HFFc6 (cell line): ENCODE measurements at regions not wholly inside any gene's neighbourhood (a gene's known extent, or its start where the extent isn't known, plus 50 kb on each side); places are given as distances from the start of the nearest gene placed in this dataset.

ENCODE experiments used
- DNase-seq: peaks from one replicate; pipeline ENCODE4 v3.0.0-alpha.2; 2018
- H3K27ac Mint-ChIP-seq: 2 replicates; pipeline ENCODE4 v1.8.0; 2020; ENCODE audit warnings: mild to moderate bottlenecking, mixed read lengths
- H3K27me3 Mint-ChIP-seq: 2 replicates; pipeline ENCODE4 v1.8.0; 2021; ENCODE audit warnings: mild to moderate bottlenecking, moderate library complexity, mixed read lengths; ENCODE audit not compliant: insufficient read depth
- H3K36me3 Mint-ChIP-seq: 2 replicates; pipeline ENCODE4 v1.8.0; 2021; ENCODE audit warnings: low read depth, mixed read lengths
- H3K4me1 Mint-ChIP-seq: 2 replicates; pipeline ENCODE4 v1.8.0; 2020; ENCODE audit warnings: low read depth, mixed read lengths
- H3K4me3 Mint-ChIP-seq: 2 replicates; pipeline ENCODE4 v1.8.0; 2020; ENCODE audit warnings: mild to moderate bottlenecking, moderate library complexity, mixed read lengths
- H3K9me3 Mint-ChIP-seq: 2 replicates; pipeline ENCODE4 v1.8.0; 2020; ENCODE audit warnings: mild to moderate bottlenecking, mixed read lengths
- CTCF ChIP-seq: fragments of 200-600 bp; sonication (generic); IDR thresholded peaks from 2 replicates; pipeline ENCODE4 v1.5.0; 2021; ENCODE audit warnings: antibody characterized with exemption, mild to moderate bottlenecking

- TF ChIP-seq CTCF, result no peak
- Mint-ChIP-seq H3K4me3 (no peak overlapping the region), H3K27me3 (no peaks in the 10 kb centered on the region), H3K36me3 (no peaks in the 10 kb centered on the region), H3K4me1 (no peaks in the 10 kb centered on the region), H3K9me3 (peaks cover 7% of the 10 kb centered on the region), H3K27ac (no peak overlapping the region)
- no peak for DNase-seq
Observed at GRCh38 chr4:127410201-127410600, 222.6 kb upstream of the INTU start.

- H3K27me3 Mint-ChIP-seq, result no peaks in the 10 kb centered on the region
- no peak overlapping the region for H3K27ac Mint-ChIP-seq
- peaks cover 7% of the 10 kb centered on the region for H3K9me3 Mint-ChIP-seq
- H3K4me1 Mint-ChIP-seq, result no peaks in the 10 kb centered on the region
- no peaks in the 10 kb centered on the region for H3K36me3 Mint-ChIP-seq
- TF ChIP-seq CTCF, result no peak
- no peak for DNase-seq
- no peak overlapping the region for H3K4me3 Mint-ChIP-seq
Observed at GRCh38 chr4:127410644-127411043, 222.1 kb upstream of the INTU start.

GRCh38 chr4:127414951-127415606, 217.7 kb upstream of the INTU start:
- no peaks in the 10 kb centered on the region for H3K36me3 Mint-ChIP-seq
- no peak for TF ChIP-seq CTCF
- no peak for DNase-seq
- H3K27me3 Mint-ChIP-seq, result peaks cover 1% of the 10 kb centered on the region; the same call in 1 of the 2 replicates
- H3K4me3 Mint-ChIP-seq, result no peak overlapping the region
- H3K9me3 Mint-ChIP-seq, result no peaks in the 10 kb centered on the region
- H3K4me1 Mint-ChIP-seq, result no peaks in the 10 kb centered on the region
- no peak overlapping the region for H3K27ac Mint-ChIP-seq

GRCh38 chr4:127416115-127416514, 216.6 kb upstream of the INTU start:
- Mint-ChIP-seq H3K4me1 (no peaks in the 10 kb centered on the region), H3K36me3 (no peaks in the 10 kb centered on the region), H3K27me3 (peaks cover 1% of the 10 kb centered on the region; the same call in 1 of the 2 replicates), H3K9me3 (no peaks in the 10 kb centered on the region), H3K27ac (no peak overlapping the region), H3K4me3 (no peak overlapping the region)
- TF ChIP-seq CTCF, result no peak
- DNase-seq, result no peak

- no peak for TF ChIP-seq CTCF
- DNase-seq, result no peak
- Mint-ChIP-seq H3K27me3 (peaks cover 1% of the 10 kb centered on the region; the same call in 1 of the 2 replicates), H3K4me3 (no peak overlapping the region), H3K27ac (no peak overlapping the region), H3K36me3 (no peaks in the 10 kb centered on the region), H3K4me1 (no peaks in the 10 kb centered on the region), H3K9me3 (no peaks in the 10 kb centered on the region)
Observed at GRCh38 chr4:127417885-127418535, 214.7 kb upstream of the INTU start.
